Hepatocyte (in vitro differentiated cells): ENCODE measurements at regions not wholly inside any gene's neighbourhood (a gene's known extent, or its start where the extent isn't known, plus 50 kb on each side); places are given as distances from the start of the nearest gene placed in this dataset.

Experiments
- DNase-seq: peaks from one replicate; pipeline ENCODE4 v3.0.0-alpha.2; 2016; ENCODE audit warnings: low spot score
- H2AFZ ChIP-seq: fragments of 200-600 bp; sonication (generic); 2 replicates; pipeline ENCODE4 v1.6.0; 2016; ENCODE audit warnings: antibody characterized with exemption, mild to moderate bottlenecking
- H3K27ac ChIP-seq: fragments of 200-600 bp; sonication (generic); 2 replicates; pipeline ENCODE4 v1.5.1; 2016; ENCODE audit warnings: mild to moderate bottlenecking
- H3K27me3 ChIP-seq: fragments of 200-600 bp; sonication (generic); 2 replicates; pipeline ENCODE4 v1.6.1; 2016
- H3K36me3 ChIP-seq: fragments of 200-600 bp; sonication (generic); replicated peaks from 2 replicates; pipeline ENCODE4 v1.5.1; 2016; ENCODE audit warnings: low read depth; ENCODE audit not compliant: insufficient read depth
- H3K4me1 ChIP-seq: fragments of 200-600 bp; sonication (generic); 2 replicates; pipeline ENCODE4 v1.5.1; 2016; ENCODE audit warnings: mild to moderate bottlenecking, moderate library complexity; ENCODE audit not compliant: insufficient read depth
- H3K4me2 ChIP-seq: fragments of 200-600 bp; sonication (generic); 2 replicates; pipeline ENCODE4 v1.6.0; 2016
- H3K4me3 ChIP-seq: fragments of 200-600 bp; sonication (generic); 2 replicates; pipeline ENCODE4 v1.5.1; 2016; ENCODE audit warnings: mild to moderate bottlenecking
- H3K79me2 ChIP-seq: fragments of 200-600 bp; sonication (generic); 2 replicates; pipeline ENCODE4 v1.6.0; 2017; ENCODE audit warnings: mild to moderate bottlenecking
- H3K9me2 ChIP-seq: fragments of 200-600 bp; sonication (generic); replicated peaks from 2 replicates; pipeline ENCODE4 v1.6.0; 2017; ENCODE audit warnings: mild to moderate bottlenecking; ENCODE audit not compliant: insufficient read depth
- H3K9me3 ChIP-seq: fragments of 200-600 bp; sonication (generic); 2 replicates; pipeline ENCODE4 v1.5.1; 2016; ENCODE audit warnings: low read depth, mild to moderate bottlenecking
- H4K20me1 ChIP-seq: fragments of 200-600 bp; sonication (generic); 2 replicates; pipeline ENCODE4 v1.6.0; 2016; ENCODE audit warnings: mild to moderate bottlenecking; ENCODE audit not compliant: insufficient read depth, poor library complexity, severe bottlenecking
- CTCF ChIP-seq: fragments of 200-600 bp; sonication (generic); IDR thresholded peaks from 2 replicates; pipeline ENCODE4 v1.5.1; 2016; ENCODE audit warnings: antibody characterized with exemption, mild to moderate bottlenecking; ENCODE audit not compliant: poor library complexity
- EZH2 ChIP-seq: fragments of 200-600 bp; sonication (generic); IDR thresholded peaks from 2 replicates; pipeline ENCODE4 v1.6.1; 2016; ENCODE audit warnings: antibody characterized with exemption, mild to moderate bottlenecking, borderline replicate concordance
- EZH2phosphoT487 ChIP-seq: fragments of 200-600 bp; sonication (generic); IDR thresholded peaks from one replicate; pipeline ENCODE4 v1.6.1; 2018; ENCODE audit warnings: antibody characterized with exemption, mild to moderate bottlenecking, low read depth, moderate library complexity; ENCODE audit not compliant: unreplicated experiment, severe bottlenecking
- WGBS: methylation state at CpG from one replicate; pipeline ENCODE4 v1.1.6; 2016; ENCODE audit warnings: low lambda C conversion rate; ENCODE audit errors: missing lambda C conversion rate; 5-methylcytosine and 5-hydroxymethylcytosine counted together

GRCh38 chr2:61722318-61722717 lies 131.5 kb downstream of the FAM161A start:
- no peaks in the 10 kb centered on the region for H3K9me2 ChIP-seq
- no peaks in the 10 kb centered on the region for H3K36me3 ChIP-seq
- 100% methylated on average over 1 of the region's 1 CpG for WGBS
- no peak overlapping the region for H3K4me2 ChIP-seq
- H4K20me1 ChIP-seq: no peaks in the 10 kb centered on the region
- no peaks in the 10 kb centered on the region for H3K27me3 ChIP-seq
- no peak overlapping the region for H2AFZ ChIP-seq
- TF ChIP-seq CTCF (no peak), EZH2phosphoT487 (no peak), EZH2 (no peak)
- no peaks in the 10 kb centered on the region for H3K79me2 ChIP-seq
- no peak overlapping the region for H3K4me3 ChIP-seq
- H3K4me1 ChIP-seq: no peaks in the 10 kb centered on the region
- DNase-seq: no peak
- no peaks in the 10 kb centered on the region for H3K9me3 ChIP-seq
- H3K27ac ChIP-seq: no peak overlapping the region

DNA sequence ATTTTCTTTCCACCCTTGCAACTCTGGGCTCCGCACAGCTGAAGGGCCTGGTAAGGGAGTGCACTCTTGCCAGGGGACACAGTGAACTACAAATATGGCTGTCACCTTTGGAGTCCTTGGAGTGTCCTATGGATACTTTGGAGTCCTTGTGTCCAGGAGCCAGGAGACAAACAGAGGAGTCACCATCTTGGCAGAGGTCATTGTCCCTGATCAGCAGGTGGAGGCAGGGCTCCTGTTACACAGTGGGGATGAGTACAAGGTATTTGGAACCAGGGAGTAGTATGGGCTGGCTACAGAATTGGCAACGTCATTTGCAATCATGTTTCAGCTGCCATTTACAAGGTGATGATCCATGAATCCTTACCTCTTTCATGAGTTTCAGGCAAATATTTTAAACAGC lies 132.5 kb downstream of the FAM161A start:
- H3K79me2 ChIP-seq: no peaks in the 10 kb centered on the region
- no peaks in the 10 kb centered on the region for H3K36me3 ChIP-seq
- H3K9me3 ChIP-seq: no peaks in the 10 kb centered on the region
- TF ChIP-seq EZH2phosphoT487 (no peak), EZH2 (no peak), CTCF (no peak)
- H3K27me3 ChIP-seq: no peaks in the 10 kb centered on the region
- H2AFZ ChIP-seq: no peak overlapping the region
- no peaks in the 10 kb centered on the region for H4K20me1 ChIP-seq
- no peak for DNase-seq
- H3K4me3 ChIP-seq: no peak overlapping the region
- H3K4me1 ChIP-seq: no peaks in the 10 kb centered on the region
- no peak overlapping the region for H3K27ac ChIP-seq
- WGBS: 83% methylated on average over 2 of the region's 2 CpGs
- H3K4me2 ChIP-seq: no peak overlapping the region
- H3K9me2 ChIP-seq: no peaks in the 10 kb centered on the region

DNA sequence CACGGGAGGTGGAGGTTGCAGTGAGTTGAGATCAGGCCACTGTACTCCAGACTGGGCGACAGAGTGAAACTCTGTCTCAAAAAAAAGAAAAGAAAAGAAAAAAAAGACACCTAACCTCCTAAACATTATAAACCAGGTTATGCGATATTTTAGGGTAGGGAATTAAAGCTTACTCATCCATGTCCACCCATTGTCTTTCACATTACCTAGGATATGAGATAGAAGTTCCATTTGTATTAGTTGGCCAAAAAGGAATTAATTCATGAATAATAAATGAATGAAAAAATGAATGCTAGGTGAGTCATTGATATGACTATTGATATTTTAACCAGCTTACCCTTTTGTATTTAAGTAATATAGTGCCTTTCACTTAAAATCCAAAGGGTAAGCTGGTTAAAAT lies 132.9 kb downstream of the FAM161A start:
- Histone ChIP-seq H3K4me1 (no peaks in the 10 kb centered on the region), H3K4me2 (no peak overlapping the region), H3K27me3 (no peaks in the 10 kb centered on the region), H3K9me2 (no peaks in the 10 kb centered on the region), H3K27ac (no peak overlapping the region), H3K9me3 (no peaks in the 10 kb centered on the region), H2AFZ (no peak overlapping the region), H3K4me3 (no peak overlapping the region), H3K79me2 (no peaks in the 10 kb centered on the region), H4K20me1 (no peaks in the 10 kb centered on the region), H3K36me3 (no peaks in the 10 kb centered on the region)
- TF ChIP-seq CTCF (no peak), EZH2phosphoT487 (no peak), EZH2 (no peak)
- 92% methylated on average over 3 of the region's 3 CpGs for WGBS
- no peak for DNase-seq

GRCh38 chr2:61718965-61719364 lies 134.9 kb downstream of the FAM161A start:
- Histone ChIP-seq H3K9me3 (no peaks in the 10 kb centered on the region), H3K4me2 (no peak overlapping the region), H3K36me3 (no peaks in the 10 kb centered on the region), H3K27me3 (no peaks in the 10 kb centered on the region), H3K4me3 (no peak overlapping the region), H3K27ac (no peak overlapping the region), H4K20me1 (no peaks in the 10 kb centered on the region), H3K4me1 (no peaks in the 10 kb centered on the region), H3K9me2 (no peaks in the 10 kb centered on the region), H2AFZ (no peak overlapping the region), H3K79me2 (no peaks in the 10 kb centered on the region)
- 89% methylated on average over 5 of the region's 5 CpGs for WGBS
- TF ChIP-seq EZH2 (no peak), CTCF (no peak), EZH2phosphoT487 (no peak)
- DNase-seq: no peak
